ENCODE measurements at regions not wholly inside any gene's neighbourhood (a gene's known extent, or its start where the extent isn't known, plus 50 kb on each side); places are given as distances from the start of the nearest gene placed in this dataset.

DNA sequence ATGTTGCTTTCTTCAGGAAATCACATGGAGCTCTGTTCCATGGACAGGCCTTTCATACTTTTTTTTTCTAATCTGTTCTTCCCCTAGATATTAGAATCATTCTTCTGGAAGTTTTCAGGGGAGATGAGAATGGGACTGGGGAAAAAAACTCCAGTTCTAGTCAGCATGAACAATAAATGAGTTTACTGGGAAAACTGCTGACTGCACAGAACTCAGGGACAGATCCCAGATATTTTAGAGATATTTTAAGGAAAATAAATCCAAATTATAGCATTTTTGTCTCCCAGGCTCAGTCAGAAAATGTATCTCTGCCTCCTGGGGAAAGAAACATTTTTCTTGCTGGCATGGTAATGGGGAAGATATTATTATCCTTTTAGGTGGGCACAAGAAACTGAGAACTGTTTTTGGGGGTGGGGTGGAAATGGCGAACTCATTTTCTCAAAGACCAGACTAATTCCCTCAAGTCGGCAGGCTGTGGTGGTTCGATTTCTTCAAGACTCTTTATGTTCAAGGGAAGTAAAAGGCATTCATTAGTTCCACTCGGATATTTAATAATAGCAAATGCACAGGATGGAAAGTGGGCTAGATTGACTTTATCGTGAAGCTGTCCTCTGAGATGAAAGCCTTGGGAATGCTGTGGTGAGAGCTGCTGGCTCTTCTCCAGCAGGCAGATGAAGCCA, 157.5 kb downstream of the ADRA2A start:
- no peaks in the 10 kb centered on the region for H3K4me1 ChIP-seq (ENCODE audit: control insufficient read depth, insufficient read depth, low read length)
- no peak overlapping the region for H3K4me3 ChIP-seq (ENCODE audit: low read depth, low read length)
- TF ChIP-seq TCF7L2 (IDR thresholded peaks at IDR 0.05; ENCODE audit: borderline replicate concordance, low read depth, low read length) (no peak), ZNF610 (tag by site-specific recombination; IDR thresholded peaks at IDR 0.05; ENCODE audit: borderline replicate concordance) (no peak)
- no peaks in the 10 kb centered on the region for H3K36me3 ChIP-seq (ENCODE audit: control insufficient read depth in 2 of 2, insufficient read depth in 1 of 2, low read length in 2 of 2)
- ChIA-PET CTCF (interaction anchor here (0.6 to 1.0 kb wide), 2 partner anchors 64 to 158 kb away, joined by 3 read pairs; no protein-coding TSS in a partner anchor), POLR2A (no interaction called here)
- H3K27ac ChIP-seq (ENCODE audit: extremely low read depth, low read depth, low read length), result no peak overlapping the region
- no peaks in the 10 kb centered on the region for H3K9me3 ChIP-seq (ENCODE audit: control insufficient read depth, insufficient read depth, low read depth, low read length)

DNA sequence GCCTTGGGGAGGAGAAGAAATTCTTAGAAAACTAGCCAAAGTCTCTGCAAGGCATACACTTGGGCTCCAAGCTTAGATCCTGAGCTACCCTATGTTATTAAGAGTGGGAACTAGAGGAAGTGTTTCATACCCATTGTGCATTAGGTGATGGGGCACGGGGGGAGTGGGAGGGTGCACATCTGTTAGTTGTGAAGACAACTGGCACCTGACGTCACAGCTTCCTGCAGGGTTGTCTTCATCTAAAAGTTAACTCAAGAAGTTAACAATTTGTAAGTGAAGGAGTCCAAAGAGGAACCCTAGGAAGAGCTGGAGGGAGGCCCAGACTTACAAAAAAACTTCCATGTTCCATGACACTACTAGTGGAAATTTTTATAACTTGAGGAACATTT, 158.1 kb downstream of the ADRA2A start:
- TF ChIP-seq ZNF510 (tag by site-specific recombination; IDR thresholded peaks at IDR 0.05; ENCODE audit: insufficient replicate concordance) (no peak), ZNF280D (tag by site-specific recombination; IDR thresholded peaks at IDR 0.05) (no peak), ZNF513 (tag by site-specific recombination; IDR thresholded peaks at IDR 0.05) (no peak), GLIS2 (tag by site-specific recombination; IDR thresholded peaks at IDR 0.05) (no peak)
- TF ChIP-seq, protein P1, sequence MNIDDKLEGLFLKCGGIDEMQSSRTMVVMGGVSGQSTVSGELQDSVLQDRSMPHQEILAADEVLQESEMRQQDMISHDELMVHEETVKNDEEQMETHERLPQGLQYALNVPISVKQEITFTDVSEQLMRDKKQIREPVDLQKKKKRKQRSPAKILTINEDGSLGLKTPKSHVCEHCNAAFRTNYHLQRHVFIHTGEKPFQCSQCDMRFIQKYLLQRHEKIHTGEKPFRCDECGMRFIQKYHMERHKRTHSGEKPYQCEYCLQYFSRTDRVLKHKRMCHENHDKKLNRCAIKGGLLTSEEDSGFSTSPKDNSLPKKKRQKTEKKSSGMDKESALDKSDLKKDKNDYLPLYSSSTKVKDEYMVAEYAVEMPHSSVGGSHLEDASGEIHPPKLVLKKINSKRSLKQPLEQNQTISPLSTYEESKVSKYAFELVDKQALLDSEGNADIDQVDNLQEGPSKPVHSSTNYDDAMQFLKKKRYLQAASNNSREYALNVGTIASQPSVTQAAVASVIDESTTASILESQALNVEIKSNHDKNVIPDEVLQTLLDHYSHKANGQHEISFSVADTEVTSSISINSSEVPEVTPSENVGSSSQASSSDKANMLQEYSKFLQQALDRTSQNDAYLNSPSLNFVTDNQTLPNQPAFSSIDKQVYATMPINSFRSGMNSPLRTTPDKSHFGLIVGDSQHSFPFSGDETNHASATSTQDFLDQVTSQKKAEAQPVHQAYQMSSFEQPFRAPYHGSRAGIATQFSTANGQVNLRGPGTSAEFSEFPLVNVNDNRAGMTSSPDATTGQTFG (tag by site-specific recombination; IDR thresholded peaks at IDR 0.05; ENCODE audit: borderline replicate concordance), result no peak
- Histone ChIP-seq H3K4me3 (ENCODE audit: low read depth, low read length) (no peak overlapping the region), H3K36me3 (ENCODE audit: control insufficient read depth in 2 of 2, insufficient read depth in 1 of 2, low read length in 2 of 2) (no peaks in the 10 kb centered on the region), H3K27ac (ENCODE audit: extremely low read depth, low read depth, low read length) (no peak overlapping the region), H3K9me3 (ENCODE audit: control insufficient read depth, insufficient read depth, low read depth, low read length) (no peaks in the 10 kb centered on the region), H3K4me1 (ENCODE audit: control insufficient read depth, insufficient read depth, low read length) (no peaks in the 10 kb centered on the region)
- ChIA-PET CTCF (interaction anchor here (0.6 kb wide), 1 partner anchor 65 kb away, joined by 3 read pairs; no protein-coding TSS in a partner anchor), POLR2A (no interaction called here)

DNA sequence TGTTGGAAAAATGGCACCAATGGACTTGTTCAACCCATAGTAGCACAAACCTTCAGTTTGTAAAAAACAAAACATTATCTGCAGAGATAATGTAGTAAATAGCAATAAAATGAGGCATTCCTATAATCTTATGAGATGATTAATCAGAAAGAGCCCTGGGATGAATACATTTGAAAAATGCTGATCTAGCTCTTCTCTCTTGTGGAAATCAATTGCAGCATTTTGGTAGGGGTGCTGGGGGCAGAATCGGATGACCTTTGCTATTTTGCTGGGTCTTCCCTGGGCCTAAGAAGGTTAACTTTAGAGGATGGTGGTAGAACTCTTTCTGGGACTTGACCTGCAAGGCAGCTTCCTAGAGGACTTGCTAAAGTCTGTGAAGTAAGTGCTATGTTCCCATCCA, 163.5 kb downstream of the ADRA2A start:
- Histone ChIP-seq H3K27ac (ENCODE audit: extremely low read depth, low read depth, low read length) (no peak overlapping the region), H3K4me3 (ENCODE audit: low read depth, low read length) (no peak overlapping the region), H3K36me3 (ENCODE audit: control insufficient read depth in 2 of 2, insufficient read depth in 1 of 2, low read length in 2 of 2) (no peaks in the 10 kb centered on the region), H3K9me3 (ENCODE audit: control insufficient read depth, insufficient read depth, low read depth, low read length) (no peaks in the 10 kb centered on the region), H3K4me1 (ENCODE audit: control insufficient read depth, insufficient read depth, low read length) (no peaks in the 10 kb centered on the region)
- ChIA-PET POLR2A (no interaction called here), CTCF (no interaction called here)
- TF ChIP-seq, protein P2, sequence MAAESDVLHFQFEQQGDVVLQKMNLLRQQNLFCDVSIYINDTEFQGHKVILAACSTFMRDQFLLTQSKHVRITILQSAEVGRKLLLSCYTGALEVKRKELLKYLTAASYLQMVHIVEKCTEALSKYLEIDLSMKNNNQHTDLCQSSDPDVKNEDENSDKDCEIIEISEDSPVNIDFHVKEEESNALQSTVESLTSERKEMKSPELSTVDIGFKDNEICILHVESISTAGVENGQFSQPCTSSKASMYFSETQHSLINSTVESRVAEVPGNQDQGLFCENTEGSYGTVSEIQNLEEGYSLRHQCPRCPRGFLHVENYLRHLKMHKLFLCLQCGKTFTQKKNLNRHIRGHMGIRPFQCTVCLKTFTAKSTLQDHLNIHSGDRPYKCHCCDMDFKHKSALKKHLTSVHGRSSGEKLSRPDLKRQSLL (tag by site-specific recombination; IDR thresholded peaks at IDR 0.05), result no peak
- TF ChIP-seq ZNF16 (tag by site-specific recombination; IDR thresholded peaks at IDR 0.05; ENCODE audit: low read depth), result no peak
- TF ChIP-seq ZNF677 (tag by site-specific recombination; IDR thresholded peaks at IDR 0.05), result no peak
- TF ChIP-seq GFI1B (tag by site-specific recombination; IDR thresholded peaks at IDR 0.05), result no peak
- TF ChIP-seq SCRT1 (tag by site-specific recombination; IDR thresholded peaks at IDR 0.05; ENCODE audit: borderline replicate concordance), result no peak
- TF ChIP-seq ZNF175 (tag by site-specific recombination; IDR thresholded peaks at IDR 0.05), result no peak
- no peak for TF ChIP-seq ZFP41 (tag by site-specific recombination; IDR thresholded peaks at IDR 0.05; ENCODE audit: borderline replicate concordance)
- TF ChIP-seq ZNF645 (tag by site-specific recombination; IDR thresholded peaks at IDR 0.05), result no peak
- TF ChIP-seq ZNF140 (tag by site-specific recombination; IDR thresholded peaks at IDR 0.05), result no peak
- TF ChIP-seq ZNF692 (tag by site-specific recombination; IDR thresholded peaks at IDR 0.05), result no peak
- TF ChIP-seq ZFP37 (tag by site-specific recombination; IDR thresholded peaks at IDR 0.05), result no peak

All from HEK293 (cell line).